H1 (cell line): ENCODE measurements at regions not wholly inside any gene's neighbourhood (a gene's known extent, or its start where the extent isn't known, plus 50 kb on each side); places are given as distances from the start of the nearest gene placed in this dataset.

Source experiments
- CTCF ChIP-seq, 3 experiments: IDR thresholded peaks; 1 replicate in 2 of 3; 2 replicates in 1 of 3; pipeline versions ENCODE4 v1.5.1 to v1.6.1; 2011; ENCODE audit warnings: low read length in 3 of 3, mild to moderate bottlenecking in 3 of 3, inconsistent platforms in 2 of 3, low read depth in 1 of 3, moderate library complexity in 1 of 3; ENCODE audit not compliant: insufficient read depth in 1 of 3; ENCODE audit errors: control extremely low read depth in 1 of 3
- E2F6 ChIP-seq: IDR thresholded peaks from 2 replicates; pipeline ENCODE4 v1.6.1; 2012; ENCODE audit warnings: inconsistent platforms
- TAF1 ChIP-seq: IDR thresholded peaks from 2 replicates; pipeline ENCODE4 v1.6.1; 2011; ENCODE audit warnings: mild to moderate bottlenecking, low read depth, low read length

- no peak for TF ChIP-seq CTCF (IDR thresholded peaks at IDR 0.05; ENCODE audit: control extremely low read depth in 1 of 3, insufficient read depth in 1 of 3, low read depth in 1 of 3, low read length in 3 of 3)
- no peak for TF ChIP-seq TAF1
- TF ChIP-seq E2F6, result no peak
These were observed 267.3 kb upstream of the LYZL1 start for GRCh38 chr10:29021591-29021990.
